Vagina (tissue), 2 donors: ENCODE measurements at regions not wholly inside any gene's neighbourhood (a gene's known extent, or its start where the extent isn't known, plus 50 kb on each side); places are given as distances from the start of the nearest gene placed in this dataset.

Source experiments
- POLR2A ChIP-seq, 2 donors: fragments of 450-650 bp; IDR thresholded peaks; one replicate each; pipeline ENCODE4 v1.6.1; 2017; ENCODE audit warnings: antibody characterized with exemption in 2 of 2, mild to moderate bottlenecking in 2 of 2, moderate library complexity in 2 of 2
- TF ChIP-seq, protein P1 (sequence below), 3 experiments: fragments of 450-650 bp in 2 of 3; fragments of 200-600 bp in 1 of 3; sonication (generic) in 1 of 3; IDR thresholded peaks; one replicate each; pipeline ENCODE4 v1.5.1; 2017 to 2019; ENCODE audit warnings: antibody characterized with exemption in 3 of 3, mild to moderate bottlenecking in 2 of 3, moderate library complexity in 2 of 3

DNA sequence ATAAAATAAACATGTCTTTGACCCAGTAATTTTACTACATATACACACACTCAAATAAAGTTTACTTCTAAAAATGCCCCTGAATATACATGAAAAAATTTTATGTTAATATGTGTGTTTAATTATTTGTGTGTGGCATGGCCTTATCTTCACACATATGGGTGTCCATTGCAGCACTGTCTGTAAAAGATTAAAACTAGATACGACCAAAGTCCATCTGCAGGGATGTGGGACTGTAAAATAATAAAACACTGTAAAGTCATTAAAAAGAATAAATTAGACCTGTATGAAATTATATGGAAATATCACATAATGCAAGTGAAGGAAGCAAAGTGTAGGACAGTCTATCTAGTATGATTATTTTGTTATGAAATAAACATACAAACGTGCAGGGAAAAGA, 337.3 kb downstream of the RND3 start:
- TF ChIP-seq, protein P1, sequence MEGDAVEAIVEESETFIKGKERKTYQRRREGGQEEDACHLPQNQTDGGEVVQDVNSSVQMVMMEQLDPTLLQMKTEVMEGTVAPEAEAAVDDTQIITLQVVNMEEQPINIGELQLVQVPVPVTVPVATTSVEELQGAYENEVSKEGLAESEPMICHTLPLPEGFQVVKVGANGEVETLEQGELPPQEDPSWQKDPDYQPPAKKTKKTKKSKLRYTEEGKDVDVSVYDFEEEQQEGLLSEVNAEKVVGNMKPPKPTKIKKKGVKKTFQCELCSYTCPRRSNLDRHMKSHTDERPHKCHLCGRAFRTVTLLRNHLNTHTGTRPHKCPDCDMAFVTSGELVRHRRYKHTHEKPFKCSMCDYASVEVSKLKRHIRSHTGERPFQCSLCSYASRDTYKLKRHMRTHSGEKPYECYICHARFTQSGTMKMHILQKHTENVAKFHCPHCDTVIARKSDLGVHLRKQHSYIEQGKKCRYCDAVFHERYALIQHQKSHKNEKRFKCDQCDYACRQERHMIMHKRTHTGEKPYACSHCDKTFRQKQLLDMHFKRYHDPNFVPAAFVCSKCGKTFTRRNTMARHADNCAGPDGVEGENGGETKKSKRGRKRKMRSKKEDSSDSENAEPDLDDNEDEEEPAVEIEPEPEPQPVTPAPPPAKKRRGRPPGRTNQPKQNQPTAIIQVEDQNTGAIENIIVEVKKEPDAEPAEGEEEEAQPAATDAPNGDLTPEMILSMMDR (IDR thresholded peaks at IDR 0.05), result no peak
- TF ChIP-seq POLR2A (IDR thresholded peaks at IDR 0.05), result no peak
